ENCODE measurements at regions not wholly inside any gene's neighbourhood (a gene's known extent, or its start where the extent isn't known, plus 50 kb on each side); places are given as distances from the start of the nearest gene placed in this dataset.

- H3K9me3 ChIP-seq (ENCODE audit: control insufficient read depth in 2 of 2, insufficient read depth in 1 of 2, low read depth in 1 of 2, low read length in 1 of 2): no peaks in the 10 kb centered on the region
- H3K4me3 ChIP-seq (ENCODE audit: low read depth in 1 of 2, low read length in 2 of 2): no peak overlapping the region
- 76 to 77% methylated on average over 4 of the region's 4 CpGs for WGBS, 2 donors
- H3K27me3 ChIP-seq (ENCODE audit: control insufficient read depth in 1 of 2, insufficient read depth in 2 of 2, low read length in 2 of 2): no peaks in the 10 kb centered on the region
- H3K27ac ChIP-seq (ENCODE audit: low read depth in 2 of 2, low read length in 1 of 2): no peak overlapping the region
- H3K4me1 ChIP-seq (ENCODE audit: control insufficient read depth in 2 of 2, insufficient read depth in 2 of 2, low read length in 1 of 2): no peaks in the 10 kb centered on the region
- H3K36me3 ChIP-seq (ENCODE audit: control insufficient read depth in 2 of 2, insufficient read depth in 2 of 2, low read length in 1 of 2): no peaks in the 10 kb centered on the region
These were observed 133.8 kb upstream of the SPTLC3 start for GRCh38 chr20:12874933-12875332.

GRCh38 chr20:12875510-12875909 lies 133.3 kb upstream of the SPTLC3 start:
- H3K9me3 ChIP-seq (ENCODE audit: control insufficient read depth in 2 of 2, insufficient read depth in 1 of 2, low read depth in 1 of 2, low read length in 1 of 2): no peaks in the 10 kb centered on the region
- 66% methylated on average over 6 of the region's 6 CpGs for WGBS, 2 donors

DNA sequence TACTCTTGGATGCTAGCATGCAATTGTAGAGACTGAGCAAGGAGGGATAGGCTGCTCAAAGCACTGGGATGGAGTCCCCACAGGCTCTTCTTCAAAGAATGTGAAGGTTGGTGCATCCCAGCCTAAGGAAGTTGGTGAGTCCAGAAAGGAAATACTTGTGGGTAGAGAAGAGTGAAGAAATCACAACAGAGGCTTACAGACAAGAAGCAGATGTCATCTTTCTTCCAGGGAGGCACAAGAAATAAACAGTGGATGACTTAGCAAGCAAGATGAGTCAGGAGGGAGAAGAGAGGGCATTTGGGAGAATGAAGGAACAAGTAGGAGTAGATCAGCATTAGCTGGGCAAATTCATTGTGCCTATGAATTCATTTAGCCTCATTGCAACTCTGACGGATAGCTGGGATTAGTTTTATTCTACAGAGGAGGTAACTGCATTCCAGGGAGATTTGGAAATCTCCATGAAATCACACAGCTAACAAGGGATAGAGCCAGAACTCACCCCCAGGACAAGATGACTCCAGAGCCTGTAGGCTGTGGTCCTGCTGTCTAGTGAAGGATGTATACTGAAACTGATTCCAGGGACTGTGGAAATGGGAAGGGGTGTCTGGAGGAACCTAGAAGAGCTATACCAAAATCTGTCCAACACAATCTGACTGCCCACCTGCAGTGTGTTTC lies 125.8 kb upstream of the SPTLC3 start:
- Histone ChIP-seq H3K9me3 (ENCODE audit: control insufficient read depth in 2 of 2, insufficient read depth in 1 of 2, low read depth in 1 of 2, low read length in 1 of 2) (no peaks in the 10 kb centered on the region), H3K4me1 (ENCODE audit: control insufficient read depth in 2 of 2, insufficient read depth in 2 of 2, low read length in 1 of 2) (no peaks in the 10 kb centered on the region), H3K36me3 (ENCODE audit: control insufficient read depth in 2 of 2, insufficient read depth in 2 of 2, low read length in 1 of 2) (no peaks in the 10 kb centered on the region), H3K27me3 (ENCODE audit: control insufficient read depth in 1 of 2, insufficient read depth in 2 of 2, low read length in 2 of 2) (no peaks in the 10 kb centered on the region), H3K27ac (ENCODE audit: low read depth in 2 of 2, low read length in 1 of 2) (no peak overlapping the region), H3K4me3 (ENCODE audit: low read depth in 1 of 2, low read length in 2 of 2) (no peak overlapping the region)
- 43 to 50% methylated on average over 1 of the region's 1 CpG for WGBS, 2 donors

More at GRCh38 chr20:12875510-12875909, 133.3 kb upstream of the SPTLC3 start:
- Histone ChIP-seq H3K36me3 (ENCODE audit: control insufficient read depth in 2 of 2, insufficient read depth in 2 of 2, low read length in 1 of 2) (no peaks in the 10 kb centered on the region), H3K4me1 (ENCODE audit: control insufficient read depth in 2 of 2, insufficient read depth in 2 of 2, low read length in 1 of 2) (no peaks in the 10 kb centered on the region), H3K27ac (ENCODE audit: low read depth in 2 of 2, low read length in 1 of 2) (no peak overlapping the region), H3K4me3 (ENCODE audit: low read depth in 1 of 2, low read length in 2 of 2) (no peak overlapping the region), H3K27me3 (ENCODE audit: control insufficient read depth in 1 of 2, insufficient read depth in 2 of 2, low read length in 2 of 2) (no peaks in the 10 kb centered on the region)

DNA sequence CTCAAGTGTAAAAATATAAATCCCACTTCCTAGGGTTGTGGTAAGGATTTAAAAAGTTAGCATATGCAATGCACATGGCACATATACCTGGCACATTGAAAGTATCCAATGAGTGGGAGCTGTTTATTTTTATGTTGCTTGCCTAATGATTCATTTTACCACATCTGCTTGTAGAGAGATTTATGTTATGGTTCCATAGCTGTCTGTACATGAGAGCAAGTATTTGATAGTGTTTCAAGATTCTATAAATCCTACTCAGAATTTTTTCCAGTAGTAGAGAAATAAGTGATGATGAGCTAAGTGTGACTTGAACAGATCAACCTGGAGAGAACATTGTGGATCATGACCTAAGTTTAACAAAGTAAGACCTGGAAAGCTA lies 125.3 kb upstream of the SPTLC3 start:
- H3K27ac ChIP-seq (ENCODE audit: low read depth in 2 of 2, low read length in 1 of 2): no peak overlapping the region
- no peaks in the 10 kb centered on the region for H3K36me3 ChIP-seq (ENCODE audit: control insufficient read depth in 2 of 2, insufficient read depth in 2 of 2, low read length in 1 of 2)
- H3K4me3 ChIP-seq (ENCODE audit: low read depth in 1 of 2, low read length in 2 of 2): no peak overlapping the region
- H3K9me3 ChIP-seq (ENCODE audit: control insufficient read depth in 2 of 2, insufficient read depth in 1 of 2, low read depth in 1 of 2, low read length in 1 of 2): no peaks in the 10 kb centered on the region
- H3K4me1 ChIP-seq (ENCODE audit: control insufficient read depth in 2 of 2, insufficient read depth in 2 of 2, low read length in 1 of 2): no peaks in the 10 kb centered on the region
- no peaks in the 10 kb centered on the region for H3K27me3 ChIP-seq (ENCODE audit: control insufficient read depth in 1 of 2, insufficient read depth in 2 of 2, low read length in 2 of 2)

- Histone ChIP-seq H3K4me1 (ENCODE audit: control insufficient read depth in 2 of 2, insufficient read depth in 2 of 2, low read length in 1 of 2) (no peaks in the 10 kb centered on the region), H3K9me3 (ENCODE audit: control insufficient read depth in 2 of 2, insufficient read depth in 1 of 2, low read depth in 1 of 2, low read length in 1 of 2) (no peaks in the 10 kb centered on the region), H3K36me3 (ENCODE audit: control insufficient read depth in 2 of 2, insufficient read depth in 2 of 2, low read length in 1 of 2) (no peaks in the 10 kb centered on the region), H3K4me3 (ENCODE audit: low read depth in 1 of 2, low read length in 2 of 2) (no peak overlapping the region), H3K27me3 (ENCODE audit: control insufficient read depth in 1 of 2, insufficient read depth in 2 of 2, low read length in 2 of 2) (no peaks in the 10 kb centered on the region), H3K27ac (ENCODE audit: low read depth in 2 of 2, low read length in 1 of 2) (no peak overlapping the region)
- WGBS, 2 donors: 80 to 85% methylated on average over 5 of the region's 5 CpGs
These were observed 122.0 kb upstream of the SPTLC3 start for GRCh38 chr20:12886618-12887363.

DNA sequence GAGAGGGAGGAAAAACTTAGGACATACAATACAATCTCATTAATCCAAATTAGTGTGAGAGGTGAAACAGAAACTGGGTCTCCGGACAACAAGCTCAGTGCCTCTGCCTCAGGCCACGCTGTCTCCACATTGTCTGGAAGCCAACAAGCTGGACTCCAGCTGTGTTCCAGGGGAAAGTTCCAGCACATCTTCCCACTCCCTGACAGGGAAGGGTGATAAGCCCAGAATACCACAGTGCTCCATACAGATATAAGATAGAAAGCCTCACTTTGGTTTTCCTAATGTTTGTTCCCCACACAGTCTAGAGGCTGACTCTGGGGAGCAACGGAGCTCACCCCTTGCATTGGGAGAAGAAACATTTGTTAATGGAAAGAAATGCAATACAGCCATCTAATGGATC lies 117.1 kb upstream of the SPTLC3 start:
- WGBS, 2 donors: 80 to 91% methylated on average over 3 of the region's 3 CpGs
- no peaks in the 10 kb centered on the region for H3K9me3 ChIP-seq (ENCODE audit: control insufficient read depth in 2 of 2, insufficient read depth in 1 of 2, low read depth in 1 of 2, low read length in 1 of 2)
- no peaks in the 10 kb centered on the region for H3K27me3 ChIP-seq (ENCODE audit: control insufficient read depth in 1 of 2, insufficient read depth in 2 of 2, low read length in 2 of 2)
- H3K4me3 ChIP-seq (ENCODE audit: low read depth in 1 of 2, low read length in 2 of 2): no peak overlapping the region
- no peaks in the 10 kb centered on the region for H3K4me1 ChIP-seq (ENCODE audit: control insufficient read depth in 2 of 2, insufficient read depth in 2 of 2, low read length in 1 of 2)
- no peak overlapping the region for H3K27ac ChIP-seq (ENCODE audit: low read depth in 2 of 2, low read length in 1 of 2)
- no peaks in the 10 kb centered on the region for H3K36me3 ChIP-seq (ENCODE audit: control insufficient read depth in 2 of 2, insufficient read depth in 2 of 2, low read length in 1 of 2)

DNA sequence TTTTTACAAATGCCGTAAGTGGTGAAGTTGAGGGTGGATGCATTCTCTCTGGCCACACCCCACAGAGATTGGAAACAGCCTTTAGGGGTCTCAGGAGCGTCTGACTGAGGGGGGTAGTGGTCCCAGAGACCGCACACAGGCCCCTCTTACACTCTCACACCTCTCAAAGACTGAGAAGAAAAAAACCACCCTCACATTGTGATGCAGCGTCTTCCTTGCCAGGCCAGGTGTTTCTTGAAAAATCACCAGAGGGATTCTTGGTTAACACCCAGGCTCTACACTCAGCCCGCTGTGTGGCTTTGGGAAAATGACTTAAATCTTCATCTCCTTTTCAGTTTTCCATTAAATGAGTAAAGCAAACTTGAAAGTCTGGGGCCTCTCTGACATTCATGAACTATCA lies 115.8 kb upstream of the SPTLC3 start:
- Histone ChIP-seq H3K27ac (ENCODE audit: low read depth in 2 of 2, low read length in 1 of 2) (no peak overlapping the region), H3K27me3 (ENCODE audit: control insufficient read depth in 1 of 2, insufficient read depth in 2 of 2, low read length in 2 of 2) (no peaks in the 10 kb centered on the region), H3K9me3 (ENCODE audit: control insufficient read depth in 2 of 2, insufficient read depth in 1 of 2, low read depth in 1 of 2, low read length in 1 of 2) (no peaks in the 10 kb centered on the region), H3K4me1 (ENCODE audit: control insufficient read depth in 2 of 2, insufficient read depth in 2 of 2, low read length in 1 of 2) (no peaks in the 10 kb centered on the region), H3K36me3 (ENCODE audit: control insufficient read depth in 2 of 2, insufficient read depth in 2 of 2, low read length in 1 of 2) (no peaks in the 10 kb centered on the region), H3K4me3 (ENCODE audit: low read depth in 1 of 2, low read length in 2 of 2) (no peak overlapping the region)
- WGBS, 2 donors: 55 to 56% methylated on average over 5 of the region's 5 CpGs

GRCh38 chr20:12893653-12894052 lies 115.1 kb upstream of the SPTLC3 start:
- H3K27me3 ChIP-seq (ENCODE audit: control insufficient read depth in 1 of 2, insufficient read depth in 2 of 2, low read length in 2 of 2): no peaks in the 10 kb centered on the region
- WGBS, 2 donors: 51 to 52% methylated on average over 6 of the region's 6 CpGs

GRCh38 chr20:12894089-12894488 lies 114.7 kb upstream of the SPTLC3 start:
- Histone ChIP-seq H3K36me3 (ENCODE audit: control insufficient read depth in 2 of 2, insufficient read depth in 2 of 2, low read length in 1 of 2) (no peaks in the 10 kb centered on the region), H3K9me3 (ENCODE audit: control insufficient read depth in 2 of 2, insufficient read depth in 1 of 2, low read depth in 1 of 2, low read length in 1 of 2) (no peaks in the 10 kb centered on the region), H3K27me3 (ENCODE audit: control insufficient read depth in 1 of 2, insufficient read depth in 2 of 2, low read length in 2 of 2) (no peaks in the 10 kb centered on the region), H3K4me3 (ENCODE audit: low read depth in 1 of 2, low read length in 2 of 2) (no peak overlapping the region), H3K27ac (ENCODE audit: low read depth in 2 of 2, low read length in 1 of 2) (no peak overlapping the region), H3K4me1 (ENCODE audit: control insufficient read depth in 2 of 2, insufficient read depth in 2 of 2, low read length in 1 of 2) (no peaks in the 10 kb centered on the region)
- WGBS, 2 donors: 82 to 84% methylated on average over 7 of the region's 7 CpGs

More at GRCh38 chr20:12893653-12894052, 115.1 kb upstream of the SPTLC3 start:
- no peak overlapping the region for H3K4me3 ChIP-seq (ENCODE audit: low read depth in 1 of 2, low read length in 2 of 2)
- no peak overlapping the region for H3K27ac ChIP-seq (ENCODE audit: low read depth in 2 of 2, low read length in 1 of 2)
- H3K36me3 ChIP-seq (ENCODE audit: control insufficient read depth in 2 of 2, insufficient read depth in 2 of 2, low read length in 1 of 2): no peaks in the 10 kb centered on the region
- H3K9me3 ChIP-seq (ENCODE audit: control insufficient read depth in 2 of 2, insufficient read depth in 1 of 2, low read depth in 1 of 2, low read length in 1 of 2): no peaks in the 10 kb centered on the region
- H3K4me1 ChIP-seq (ENCODE audit: control insufficient read depth in 2 of 2, insufficient read depth in 2 of 2, low read length in 1 of 2): no peaks in the 10 kb centered on the region

DNA sequence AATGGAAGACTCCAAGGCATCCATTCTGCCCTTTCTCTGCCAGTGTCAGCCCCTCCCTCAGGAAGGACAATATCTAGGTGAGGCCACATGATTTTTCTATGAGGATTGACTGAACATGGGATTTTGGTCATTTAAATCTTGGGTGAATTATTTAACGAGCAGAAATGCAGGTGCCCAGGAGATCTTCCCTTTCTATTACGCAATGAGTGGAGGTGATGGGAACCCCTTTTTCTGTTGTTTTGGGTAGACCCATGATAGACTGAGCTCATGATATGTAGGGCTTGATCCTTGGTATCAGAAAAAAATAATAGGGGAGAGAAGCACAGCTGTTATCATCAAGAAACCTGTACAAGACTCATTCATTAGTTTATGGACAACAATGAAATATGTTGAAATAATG lies 112.6 kb upstream of the SPTLC3 start:
- Histone ChIP-seq H3K27ac (ENCODE audit: low read depth in 2 of 2, low read length in 1 of 2) (no peak overlapping the region), H3K4me1 (ENCODE audit: control insufficient read depth in 2 of 2, insufficient read depth in 2 of 2, low read length in 1 of 2) (no peaks in the 10 kb centered on the region), H3K4me3 (ENCODE audit: low read depth in 1 of 2, low read length in 2 of 2) (no peak overlapping the region), H3K27me3 (ENCODE audit: control insufficient read depth in 1 of 2, insufficient read depth in 2 of 2, low read length in 2 of 2) (no peaks in the 10 kb centered on the region), H3K9me3 (ENCODE audit: control insufficient read depth in 2 of 2, insufficient read depth in 1 of 2, low read depth in 1 of 2, low read length in 1 of 2) (no peaks in the 10 kb centered on the region), H3K36me3 (ENCODE audit: control insufficient read depth in 2 of 2, insufficient read depth in 2 of 2, low read length in 1 of 2) (no peaks in the 10 kb centered on the region)
- WGBS, 2 donors: 96 to 98% methylated on average over 2 of the region's 2 CpGs

Measured in esophagus (tissue), 2 donors.